ENCODE measurements at regions not wholly inside any gene's neighbourhood (a gene's known extent, or its start where the extent isn't known, plus 50 kb on each side); places are given as distances from the start of the nearest gene placed in this dataset.

- no peak for TF ChIP-seq POLR2A (IDR thresholded peaks at IDR 0.05; ENCODE audit: control extremely low read depth in 1 of 2, low read depth in 2 of 2, low read length in 2 of 2)
- TF ChIP-seq RBBP5 (IDR thresholded peaks at IDR 0.05; ENCODE audit: borderline replicate concordance, low read depth, low read length): no peak
- TF ChIP-seq, protein P1, sequence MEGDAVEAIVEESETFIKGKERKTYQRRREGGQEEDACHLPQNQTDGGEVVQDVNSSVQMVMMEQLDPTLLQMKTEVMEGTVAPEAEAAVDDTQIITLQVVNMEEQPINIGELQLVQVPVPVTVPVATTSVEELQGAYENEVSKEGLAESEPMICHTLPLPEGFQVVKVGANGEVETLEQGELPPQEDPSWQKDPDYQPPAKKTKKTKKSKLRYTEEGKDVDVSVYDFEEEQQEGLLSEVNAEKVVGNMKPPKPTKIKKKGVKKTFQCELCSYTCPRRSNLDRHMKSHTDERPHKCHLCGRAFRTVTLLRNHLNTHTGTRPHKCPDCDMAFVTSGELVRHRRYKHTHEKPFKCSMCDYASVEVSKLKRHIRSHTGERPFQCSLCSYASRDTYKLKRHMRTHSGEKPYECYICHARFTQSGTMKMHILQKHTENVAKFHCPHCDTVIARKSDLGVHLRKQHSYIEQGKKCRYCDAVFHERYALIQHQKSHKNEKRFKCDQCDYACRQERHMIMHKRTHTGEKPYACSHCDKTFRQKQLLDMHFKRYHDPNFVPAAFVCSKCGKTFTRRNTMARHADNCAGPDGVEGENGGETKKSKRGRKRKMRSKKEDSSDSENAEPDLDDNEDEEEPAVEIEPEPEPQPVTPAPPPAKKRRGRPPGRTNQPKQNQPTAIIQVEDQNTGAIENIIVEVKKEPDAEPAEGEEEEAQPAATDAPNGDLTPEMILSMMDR (IDR thresholded peaks at IDR 0.05; ENCODE audit: control extremely low read depth in 1 of 3, insufficient read depth in 1 of 3, low read depth in 1 of 3, low read length in 3 of 3): no peak
- TF ChIP-seq CHD1 (IDR thresholded peaks at IDR 0.05; ENCODE audit: low read depth, low read length): no peak
- TF ChIP-seq USF2 (IDR thresholded peaks at IDR 0.05; ENCODE audit: low read length): no peak
- TF ChIP-seq POLR2AphosphoS5 (IDR thresholded peaks at IDR 0.05; ENCODE audit: low read depth, low read length): no peak
- no peak for TF ChIP-seq CHD2 (IDR thresholded peaks at IDR 0.05; ENCODE audit: low read length)
- TF ChIP-seq RAD21 (IDR thresholded peaks at IDR 0.05 in 1 of 2, conservative IDR thresholded peaks at IDR 0.05 in 1 of 2; ENCODE audit: low read depth in 2 of 2, low read length in 2 of 2): no peak
- no peak for TF ChIP-seq YY1 (IDR thresholded peaks at IDR 0.05; ENCODE audit: low read depth, low read length)
- no peak for TF ChIP-seq HDAC2 (IDR thresholded peaks at IDR 0.05; ENCODE audit: borderline replicate concordance in 1 of 2, low read depth in 2 of 2, low read length in 2 of 2)
- TF ChIP-seq CREB1 (IDR thresholded peaks at IDR 0.05): no peak
- TF ChIP-seq SIN3A (conservative IDR thresholded peaks at IDR 0.05 in 1 of 2, IDR thresholded peaks at IDR 0.05 in 1 of 2; ENCODE audit: low read depth in 1 of 2, low read length in 2 of 2): no peak
Observed at GRCh38 chr6:99741092-99741491, 134.5 kb downstream of the PRDM13 start.

Data from H1 (cell line).